SK-N-MC (cell line): ENCODE measurements at regions not wholly inside any gene's neighbourhood (a gene's known extent, or its start where the extent isn't known, plus 50 kb on each side); places are given as distances from the start of the nearest gene placed in this dataset.
A peak's percentile ranks its signal among the peaks of the same experiment; 100 is the strongest.

Source experiments
- DNase-seq: peaks from one replicate; pipeline ENCODE4 v3.0.0-alpha.2; 2011; ENCODE audit warnings: low read depth, low spot score
- H3K27ac ChIP-seq: fragments of 200-600 bp; sonication (generic); 2 replicates; pipeline ENCODE4 v1.5.1; 2016; ENCODE audit warnings: mixed run types
- H3K36me3 ChIP-seq: fragments of 200-600 bp; sonication (generic); 2 replicates; pipeline ENCODE4 v1.6.1; 2017; ENCODE audit warnings: antibody characterized with exemption, low read length, mixed read lengths; ENCODE audit not compliant: insufficient read depth
- H3K4me3 ChIP-seq: fragments of 200-600 bp; sonication (generic); 2 replicates; pipeline ENCODE4 v1.5.1; 2016
- H3K9ac ChIP-seq: fragments of 200-600 bp; sonication (generic); 2 replicates; pipeline ENCODE4 v1.8.0; 2017; ENCODE audit warnings: mixed run types, mixed read lengths; ENCODE audit not compliant: insufficient read length
- H3K9me3 ChIP-seq: fragments of 200-600 bp; sonication (generic); 2 replicates; pipeline ENCODE4 v1.6.1; 2017; ENCODE audit warnings: low read depth, mild to moderate bottlenecking, antibody characterized with exemption, low read length, moderate library complexity, mixed read lengths
- EZH2 ChIP-seq: fragments of 200-600 bp; sonication (generic); IDR thresholded peaks from one replicate; pipeline ENCODE4 v1.6.1; 2017; ENCODE audit warnings: antibody characterized with exemption
- FOXP2 ChIP-seq: optimal IDR thresholded peaks from 2 replicates; pipeline ENCODE3; 2011; ENCODE audit warnings: mild to moderate bottlenecking, moderate library complexity; ENCODE audit not compliant: insufficient read depth; ENCODE audit errors: extremely low read length, control extremely low read depth
- POLR2AphosphoS5 ChIP-seq: IDR thresholded peaks from 2 replicates; pipeline ENCODE4 v1.6.1; 2012; ENCODE audit warnings: mild to moderate bottlenecking, low read depth, low read length, borderline replicate concordance

DNA sequence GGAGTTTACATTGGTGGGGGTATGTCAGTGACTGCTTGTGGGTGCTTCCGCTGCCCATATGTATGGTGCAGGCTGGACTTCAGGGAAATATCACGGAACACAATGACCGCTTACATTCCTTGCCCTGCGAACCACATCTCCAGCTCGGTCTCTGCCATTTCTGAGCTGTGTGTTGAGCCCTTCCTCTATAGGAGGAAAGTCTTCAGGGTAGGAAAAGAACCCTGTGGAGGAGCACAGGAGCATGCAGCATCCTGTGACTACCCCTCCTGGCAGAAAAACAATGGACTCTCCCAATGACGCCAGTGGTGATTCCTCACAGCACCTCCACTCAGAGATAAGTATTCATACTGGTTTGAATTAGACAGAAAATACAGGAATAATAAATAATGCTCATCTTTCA, 276.8 kb upstream of the MAP3K1 start:
- Histone ChIP-seq H3K27ac (no peak overlapping the region), H3K36me3 (no peaks in the 10 kb centered on the region), H3K9ac (no peak overlapping the region), H3K9me3 (no peaks in the 10 kb centered on the region), H3K4me3 (no peak overlapping the region)
- no peak for TF ChIP-seq FOXP2
- TF ChIP-seq EZH2 = no peak
- no peak for TF ChIP-seq POLR2AphosphoS5
- no peak for DNase-seq

DNA sequence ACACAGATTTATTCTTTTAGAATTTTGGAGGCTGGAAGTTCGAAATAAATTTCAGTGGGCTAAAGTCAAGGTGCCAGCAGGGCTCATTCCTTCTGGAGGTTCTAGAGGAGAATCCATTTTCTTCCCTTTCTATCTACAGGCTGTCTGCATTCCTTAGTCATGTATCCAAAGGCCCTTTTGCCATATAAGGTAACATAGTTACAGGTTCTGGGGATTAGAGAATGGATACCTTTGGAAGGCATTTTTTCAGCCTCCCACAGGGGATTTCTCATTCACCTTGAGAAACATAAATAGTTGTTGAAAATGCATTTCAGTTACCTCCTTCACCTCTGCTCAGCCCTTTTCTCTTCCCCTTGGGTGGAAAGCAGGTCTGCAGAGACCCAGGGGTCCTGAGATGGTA, 280.0 kb upstream of the MAP3K1 start:
- H3K9ac ChIP-seq = no peak overlapping the region
- H3K9me3 ChIP-seq = no peaks in the 10 kb centered on the region
- H3K36me3 ChIP-seq = no peaks in the 10 kb centered on the region
- no peak overlapping the region for H3K4me3 ChIP-seq
- no peak for DNase-seq
- TF ChIP-seq POLR2AphosphoS5 = no peak
- no peak for TF ChIP-seq FOXP2
- no peak for TF ChIP-seq EZH2
- H3K27ac ChIP-seq = no peak overlapping the region

DNA sequence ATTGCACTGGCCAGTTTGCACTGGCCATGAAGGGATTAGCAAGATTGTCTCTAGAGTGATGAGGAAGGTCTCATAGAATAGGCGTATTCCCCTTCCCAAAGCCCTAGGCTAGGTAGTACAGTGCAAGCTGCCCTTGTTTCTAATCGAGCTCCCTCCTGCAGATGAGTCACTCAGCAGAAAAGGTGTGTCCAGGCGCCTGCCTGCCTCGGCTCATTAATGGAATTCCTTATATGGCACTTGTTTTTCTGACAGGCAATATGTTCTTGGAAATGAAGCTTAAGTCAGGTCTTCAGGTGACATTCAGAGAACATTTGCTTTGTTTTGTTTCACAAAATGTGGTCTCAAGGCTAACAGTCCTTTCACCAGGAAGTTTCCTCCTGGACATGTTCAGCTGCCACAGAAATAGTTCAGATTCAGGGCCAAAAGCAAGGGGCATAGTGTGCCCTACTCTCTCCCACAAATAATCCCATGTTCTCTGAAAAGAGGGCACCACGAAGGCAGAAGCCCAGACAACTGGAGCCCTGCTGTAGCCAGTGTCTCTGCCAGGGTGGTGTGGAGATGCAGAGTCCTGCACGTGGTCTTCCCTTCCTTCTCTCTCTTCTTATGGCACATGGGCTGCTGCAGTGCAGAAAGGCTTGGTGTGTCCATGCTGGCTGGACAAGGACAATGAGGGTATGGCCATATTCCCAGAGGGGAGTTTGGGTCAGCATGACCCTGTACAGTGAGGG, 281.1 kb upstream of the MAP3K1 start:
- no peak overlapping the region for H3K9ac ChIP-seq
- H3K4me3 ChIP-seq = no peak overlapping the region
- H3K27ac ChIP-seq = no peak overlapping the region
- H3K36me3 ChIP-seq = no peaks in the 10 kb centered on the region
- no peak for TF ChIP-seq POLR2AphosphoS5
- TF ChIP-seq EZH2 = no peak
- no peak for TF ChIP-seq FOXP2
- DNase-seq = no peak
- H3K9me3 ChIP-seq = no peaks in the 10 kb centered on the region

DNA sequence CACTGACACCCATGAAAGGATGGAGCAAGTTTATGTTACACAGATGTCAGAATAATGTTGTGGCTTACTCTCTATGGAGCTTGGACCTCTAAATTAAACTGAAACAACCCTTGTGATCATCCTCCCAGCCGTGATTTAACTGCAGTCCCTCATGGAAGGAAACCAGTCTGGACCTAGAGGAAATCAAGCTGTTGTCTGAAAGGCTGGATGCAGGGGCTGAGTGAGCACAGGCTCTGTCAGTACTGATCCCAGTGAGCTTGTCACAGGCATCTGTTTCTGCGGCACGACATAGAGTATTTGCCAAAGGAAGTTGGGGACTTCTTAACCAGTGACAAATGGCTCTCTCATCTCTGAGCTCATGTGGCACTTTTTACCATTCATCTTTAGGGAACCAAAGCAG, 282.9 kb upstream of the MAP3K1 start:
- Histone ChIP-seq H3K4me3 (no peak overlapping the region), H3K9me3 (no peaks in the 10 kb centered on the region), H3K36me3 (no peaks in the 10 kb centered on the region), H3K9ac (no peak overlapping the region), H3K27ac (no peak overlapping the region)
- DNase-seq = no peak
- TF ChIP-seq EZH2 = no peak
- TF ChIP-seq POLR2AphosphoS5 = no peak
- TF ChIP-seq FOXP2 = no peak

DNA sequence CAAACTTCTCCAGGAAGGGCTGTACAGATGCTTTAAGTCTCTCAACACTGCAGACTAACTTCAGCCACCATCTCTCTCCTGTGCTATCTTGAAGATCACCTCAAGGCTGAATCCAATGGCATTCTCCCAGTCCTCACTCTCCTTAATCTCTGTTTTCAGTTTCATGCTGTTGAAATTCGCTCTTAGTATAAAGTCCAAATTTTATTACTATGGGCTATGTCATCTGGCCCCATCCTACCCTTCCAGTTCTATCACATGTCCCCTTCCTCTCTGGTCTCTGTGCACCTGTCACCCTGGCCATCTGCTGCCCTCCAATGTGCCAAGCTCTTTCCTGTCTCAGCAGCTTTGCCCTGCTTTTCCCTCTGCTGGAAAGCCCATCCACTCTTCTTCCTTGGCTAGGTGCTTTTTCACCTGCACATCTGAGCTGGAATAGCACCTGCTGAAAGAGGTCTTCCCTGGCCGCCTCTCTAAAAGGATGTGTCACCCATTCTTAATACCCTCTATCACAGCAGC, 284.7 kb upstream of the MAP3K1 start:
- Histone ChIP-seq H3K36me3 (no peaks in the 10 kb centered on the region), H3K9ac (no peak overlapping the region), H3K9me3 (no peaks in the 10 kb centered on the region), H3K4me3 (no peak overlapping the region), H3K27ac (no peak overlapping the region)
- TF ChIP-seq EZH2 = no peak
- DNase-seq = no peak

DNA sequence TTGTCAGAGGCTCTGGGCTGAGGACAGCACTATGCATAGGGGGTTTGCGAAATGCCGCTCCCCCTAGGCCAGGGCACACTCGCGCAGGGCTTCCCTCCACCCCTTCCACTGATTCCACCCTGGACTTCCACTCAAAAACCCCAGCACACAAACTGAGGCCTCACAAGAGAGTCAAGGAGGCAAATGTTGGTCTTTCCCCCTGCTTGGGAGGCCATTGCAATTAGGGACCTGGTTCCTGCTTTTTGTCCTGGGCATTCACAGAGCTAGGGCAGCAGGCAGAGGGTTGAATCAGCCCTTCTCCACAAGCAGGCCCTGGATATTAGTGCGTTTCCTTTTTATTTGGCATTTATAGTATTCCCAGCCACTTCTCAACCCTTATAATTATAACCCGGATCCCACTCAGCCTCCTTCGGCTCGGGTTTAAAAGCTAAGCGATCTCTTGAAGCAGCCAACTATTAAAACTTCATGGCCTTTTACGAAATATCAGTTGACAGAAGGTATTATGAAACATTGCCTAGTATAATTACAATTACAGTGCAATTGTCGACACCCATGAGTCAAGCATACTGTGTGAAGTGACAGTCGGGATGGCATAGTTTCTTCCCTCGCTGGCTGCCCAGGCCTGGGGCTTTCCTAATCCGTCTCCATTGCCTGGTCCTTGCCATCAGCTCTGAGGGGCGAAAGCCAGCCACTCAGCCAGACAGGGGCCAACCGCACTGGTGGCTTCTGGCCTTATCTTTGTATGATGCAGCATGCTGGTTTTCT, 285.5 kb upstream of the MAP3K1 start:
- Histone ChIP-seq H3K4me3 (no peak overlapping the region), H3K27ac (no peak overlapping the region), H3K9me3 (no peaks in the 10 kb centered on the region), H3K9ac (no peak overlapping the region), H3K36me3 (no peaks in the 10 kb centered on the region)
- no peak for TF ChIP-seq EZH2
- no peak for TF ChIP-seq POLR2AphosphoS5
- TF ChIP-seq FOXP2 = no peak
- DNase-seq = no peak

DNA sequence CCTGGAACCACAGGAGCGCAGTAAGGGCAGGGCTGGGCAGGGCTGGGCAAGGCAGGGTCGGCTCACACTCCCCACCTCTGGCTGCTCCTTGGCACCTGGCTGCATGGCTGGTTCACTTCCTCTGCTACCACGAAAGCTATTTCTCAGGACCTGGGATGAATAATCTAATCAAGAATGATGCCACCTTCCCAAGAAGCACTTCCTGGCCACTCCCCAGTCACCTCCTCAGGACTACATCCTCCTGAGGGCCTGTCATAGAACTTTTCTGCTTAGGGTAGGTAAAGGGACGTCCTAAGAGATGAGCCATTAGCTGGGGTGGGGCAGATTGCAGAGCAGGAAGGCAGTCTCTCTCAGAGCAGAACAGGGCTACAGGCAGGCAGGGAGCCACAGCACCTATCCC, 288.2 kb upstream of the MAP3K1 start:
- Histone ChIP-seq H3K36me3 (no peaks in the 10 kb centered on the region), H3K4me3 (no peak overlapping the region), H3K9me3 (no peaks in the 10 kb centered on the region), H3K9ac (no peak overlapping the region), H3K27ac (no peak overlapping the region)
- DNase-seq = no peak
- no peak for TF ChIP-seq FOXP2

DNA sequence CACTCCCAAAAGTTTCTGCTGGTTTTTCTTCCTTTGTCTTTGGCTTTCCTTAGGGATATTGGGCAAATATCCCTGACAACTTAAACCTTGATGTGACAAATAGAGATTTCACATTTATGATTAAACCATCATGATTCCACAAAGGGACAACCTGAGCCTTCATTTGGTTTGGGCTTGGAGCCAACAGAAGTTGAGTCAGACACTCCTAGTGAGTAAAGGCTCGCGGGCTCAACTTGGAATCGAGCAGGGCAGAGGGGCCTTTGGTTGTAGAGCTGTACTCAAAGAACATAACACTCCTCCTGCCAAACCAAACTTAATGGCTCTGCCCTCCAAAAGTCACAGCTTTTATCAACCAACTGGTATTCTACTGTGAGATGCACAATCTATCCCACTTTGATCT, 290.2 kb upstream of the MAP3K1 start:
- Histone ChIP-seq H3K9ac (no peak overlapping the region), H3K27ac (peak overlapping the region; percentile 81), H3K9me3 (no peaks in the 10 kb centered on the region), H3K36me3 (no peaks in the 10 kb centered on the region), H3K4me3 (peak overlapping the region; percentile 58; the same call in 1 of the 2 replicates)
- no peak for DNase-seq
- TF ChIP-seq EZH2 (no peak), FOXP2 (no peak), POLR2AphosphoS5 (no peak)
